ENCODE measurements at regions not wholly inside any gene's neighbourhood (a gene's known extent, or its start where the extent isn't known, plus 50 kb on each side); places are given as distances from the start of the nearest gene placed in this dataset.

GRCh38 chr11:92663539-92663938, 305.9 kb upstream of the MTNR1B start:
- no peak for TF ChIP-seq CTCF (IDR thresholded peaks at IDR 0.05)
- no peaks in the 10 kb centered on the region for H3K27me3 ChIP-seq (replicated peaks; ENCODE audit: insufficient read depth)
- no peak for ATAC-seq (ENCODE audit: insufficient number of reproducible peaks, low FRiP score, low read depth)
- no peak overlapping the region for H3K27ac ChIP-seq
- no peaks in the 10 kb centered on the region for H3K36me3 ChIP-seq
- no peaks in the 10 kb centered on the region for H3K9me3 ChIP-seq
- H3K4me1 ChIP-seq (ENCODE audit: control insufficient read depth in 1 of 2, low read depth in 2 of 2) = no peaks in the 10 kb centered on the region
- no peak for DNase-seq (ENCODE audit: low spot score)
- no peak overlapping the region for H3K4me3 ChIP-seq

GRCh38 chr11:92667486-92668152, 301.8 kb upstream of the MTNR1B start:
- no peak for DNase-seq (ENCODE audit: low spot score)
- TF ChIP-seq CTCF (IDR thresholded peaks at IDR 0.05) = no peak
- H3K9me3 ChIP-seq = no peaks in the 10 kb centered on the region
- H3K27me3 ChIP-seq (replicated peaks; ENCODE audit: insufficient read depth) = no peaks in the 10 kb centered on the region
- no peak overlapping the region for H3K4me3 ChIP-seq
- H3K36me3 ChIP-seq = no peaks in the 10 kb centered on the region
- no peak for ATAC-seq (ENCODE audit: insufficient number of reproducible peaks, low FRiP score, low read depth)
- peaks cover 0 to 14% of the 10 kb centered on the region in 2 donors for H3K4me1 ChIP-seq (ENCODE audit: control insufficient read depth in 1 of 2, low read depth in 2 of 2)
- H3K27ac ChIP-seq = no peak overlapping the region

GRCh38 chr11:92670308-92670890, 299.1 kb upstream of the MTNR1B start:
- Histone ChIP-seq H3K27ac (no peak overlapping the region), H3K4me3 (no peak overlapping the region), H3K27me3 (replicated peaks; ENCODE audit: insufficient read depth) (no peaks in the 10 kb centered on the region), H3K9me3 (no peaks in the 10 kb centered on the region), H3K36me3 (no peaks in the 10 kb centered on the region), H3K4me1 (ENCODE audit: control insufficient read depth in 1 of 2, low read depth in 2 of 2) (peaks cover 0 to 14% of the 10 kb centered on the region in 2 donors)
- TF ChIP-seq CTCF (IDR thresholded peaks at IDR 0.05) = no peak
- no peak for ATAC-seq (ENCODE audit: insufficient number of reproducible peaks, low FRiP score, low read depth)
- no peak for DNase-seq (ENCODE audit: low spot score)

GRCh38 chr11:92671081-92671480, 298.4 kb upstream of the MTNR1B start:
- Histone ChIP-seq H3K27ac (no peak overlapping the region), H3K36me3 (no peaks in the 10 kb centered on the region), H3K27me3 (replicated peaks; ENCODE audit: insufficient read depth) (no peaks in the 10 kb centered on the region), H3K4me3 (no peak overlapping the region), H3K9me3 (no peaks in the 10 kb centered on the region), H3K4me1 (ENCODE audit: control insufficient read depth in 1 of 2, low read depth in 2 of 2) (peaks cover 0 to 18% of the 10 kb centered on the region in 2 donors)
- no peak for DNase-seq (ENCODE audit: low spot score)
- no peak for ATAC-seq (ENCODE audit: insufficient number of reproducible peaks, low FRiP score, low read depth)
- no peak for TF ChIP-seq CTCF (IDR thresholded peaks at IDR 0.05)

GRCh38 chr11:92675303-92675702, 294.1 kb upstream of the MTNR1B start:
- no peak for DNase-seq (ENCODE audit: low spot score)
- TF ChIP-seq CTCF (IDR thresholded peaks at IDR 0.05) = no peak
- Histone ChIP-seq H3K4me1 (ENCODE audit: control insufficient read depth in 1 of 2, low read depth in 2 of 2) (peaks cover 0 to 15% of the 10 kb centered on the region in 2 donors), H3K9me3 (no peaks in the 10 kb centered on the region), H3K27me3 (replicated peaks; ENCODE audit: insufficient read depth) (no peaks in the 10 kb centered on the region), H3K4me3 (no peak overlapping the region), H3K27ac (no peak overlapping the region), H3K36me3 (no peaks in the 10 kb centered on the region)
- ATAC-seq (ENCODE audit: insufficient number of reproducible peaks, low FRiP score, low read depth) = no peak

Measured in thoracic aorta (tissue), 2 donors.